ENCODE measurements at regions not wholly inside any gene's neighbourhood (a gene's known extent, or its start where the extent isn't known, plus 50 kb on each side); places are given as distances from the start of the nearest gene placed in this dataset.

GRCh38 chr2:8276026-8276425, 405.8 kb upstream of the ID2 start:
- in situ Hi-C loops (cut with HindIII; ENCODE audit: low sequenced_read_pairs) = no loop called here

DNA sequence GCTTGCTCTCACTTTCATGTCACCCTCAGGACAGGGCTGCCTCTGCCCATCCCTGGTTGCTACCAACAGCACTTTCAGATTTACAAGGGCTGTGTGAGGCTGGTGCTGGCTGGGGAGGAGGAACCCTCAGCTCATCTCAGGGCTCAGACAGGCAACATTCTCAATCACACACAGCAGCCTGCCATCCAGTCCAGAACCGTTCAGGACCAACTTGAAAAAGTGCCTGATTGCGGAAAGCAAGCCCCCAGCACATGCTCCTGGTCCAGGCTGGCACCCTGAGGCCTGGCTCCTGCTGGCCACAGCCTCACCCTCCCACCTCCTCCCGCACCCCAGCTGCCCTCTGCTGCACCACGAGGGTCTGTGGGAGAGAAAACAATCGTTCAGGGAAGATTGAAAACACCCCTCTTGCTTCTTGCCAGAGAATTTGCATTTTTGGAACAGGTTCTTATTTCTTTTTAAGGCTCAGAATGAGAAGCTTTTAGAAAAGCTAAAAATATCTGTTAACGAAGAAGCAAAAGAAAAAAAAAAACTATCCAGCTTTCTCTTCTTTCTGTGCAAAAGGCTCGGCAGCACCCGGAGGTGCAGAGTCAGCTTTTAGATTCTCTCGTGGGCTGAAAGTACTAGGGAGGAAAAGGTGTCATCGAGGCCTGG, 403.8 kb upstream of the ID2 start:
- in situ Hi-C loops (cut with HindIII; ENCODE audit: low sequenced_read_pairs) = no loop called here

GRCh38 chr2:8278709-8279354, 403.0 kb upstream of the ID2 start:
- in situ Hi-C loops (cut with HindIII; ENCODE audit: low sequenced_read_pairs) = no loop called here

DNA sequence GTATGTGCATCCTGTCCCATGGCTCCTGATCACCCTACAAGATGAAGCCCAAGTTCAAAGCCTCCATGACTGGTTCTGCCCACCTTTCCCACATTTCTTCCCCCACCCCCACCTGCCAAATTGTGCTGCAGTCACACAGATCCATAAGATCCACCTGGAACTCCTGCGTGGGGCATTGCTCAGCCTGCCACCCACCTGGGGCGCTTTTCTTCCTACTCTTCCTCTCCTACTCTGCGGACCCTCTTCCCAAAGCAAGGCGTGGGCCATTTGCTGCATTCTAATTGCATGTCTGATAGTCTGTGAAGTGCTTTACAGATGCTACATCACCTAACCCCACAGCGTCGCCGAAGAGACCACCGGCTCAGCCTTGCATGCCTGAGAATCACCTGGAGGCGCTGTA, 402.4 kb upstream of the ID2 start:
- in situ Hi-C loops (cut with HindIII; ENCODE audit: low sequenced_read_pairs) = no loop called here

- in situ Hi-C loops (cut with HindIII; ENCODE audit: low sequenced_read_pairs) = no loop called here
These were observed 400.6 kb upstream of the ID2 start for GRCh38 chr2:8281234-8281633.

DNA sequence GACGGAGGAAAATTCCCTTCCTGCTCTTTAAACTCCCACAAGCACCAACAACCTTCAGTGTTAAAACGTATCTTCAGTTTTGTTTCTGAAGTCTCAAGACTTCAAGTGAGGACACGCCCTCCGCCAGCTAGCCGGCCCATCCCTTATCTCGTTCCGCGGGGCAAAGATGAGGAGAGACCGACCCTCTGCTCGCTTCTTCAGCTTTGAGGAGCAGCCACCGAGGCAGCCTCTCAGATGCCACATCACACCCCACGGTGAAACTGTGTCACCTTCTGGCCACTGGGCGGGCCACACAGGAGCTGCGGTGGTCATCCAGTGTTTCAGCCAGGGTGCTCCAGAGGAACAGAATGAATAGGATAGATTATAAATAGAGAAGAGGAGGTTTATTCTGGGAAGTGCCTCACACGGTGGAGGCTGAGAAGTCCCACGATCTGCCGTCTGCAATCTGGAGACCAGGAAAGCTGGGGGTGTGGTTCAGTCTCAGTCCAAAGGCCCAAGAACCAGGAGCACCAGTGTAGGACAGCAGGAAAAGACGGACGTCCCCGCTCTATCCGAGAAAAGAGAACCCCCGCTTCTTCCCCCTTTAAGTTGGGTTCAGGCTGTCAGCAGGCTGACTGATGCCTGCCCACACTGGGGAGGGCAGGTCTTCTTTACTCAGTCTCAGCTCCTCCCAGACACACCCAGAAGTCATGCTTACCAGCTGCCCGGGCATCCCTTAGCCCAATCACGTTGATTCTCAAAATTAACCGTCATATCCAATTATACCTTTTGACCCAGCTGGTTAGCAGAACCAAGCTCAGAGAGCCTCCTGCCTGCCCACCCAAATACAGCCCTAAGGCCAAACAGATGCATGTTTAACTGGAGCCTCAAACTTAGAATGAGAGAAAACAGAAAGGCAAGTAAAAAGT, 399.7 kb upstream of the ID2 start:
- in situ Hi-C loops (cut with HindIII; ENCODE audit: low sequenced_read_pairs) = no loop called here

GRCh38 chr2:8282858-8283252, 399.0 kb upstream of the ID2 start:
- in situ Hi-C loops (cut with HindIII; ENCODE audit: low sequenced_read_pairs) = no loop called here

DNA sequence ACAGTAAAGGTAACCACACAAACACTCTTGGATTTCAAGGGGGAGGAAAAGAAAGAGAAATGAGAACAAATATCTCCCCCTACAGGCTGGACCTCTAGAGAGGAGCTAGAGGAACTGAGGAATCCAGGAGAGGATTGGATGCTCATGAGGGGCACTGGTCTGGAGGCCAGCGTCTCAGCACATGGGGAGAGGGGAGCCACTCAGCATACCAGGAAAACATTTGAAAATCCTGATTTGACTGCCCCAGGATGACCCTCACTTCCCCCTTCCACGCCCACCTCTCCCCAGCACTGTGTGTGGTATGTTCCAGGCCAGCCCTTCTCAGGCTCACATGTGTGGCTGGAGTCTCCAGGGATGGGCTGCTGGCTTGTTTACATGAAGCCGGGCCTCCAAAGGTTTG, 396.8 kb upstream of the ID2 start:
- in situ Hi-C loops (cut with HindIII; ENCODE audit: low sequenced_read_pairs) = no loop called here

- in situ Hi-C loops (cut with HindIII; ENCODE audit: low sequenced_read_pairs) = no loop called here
These were observed 396.0 kb upstream of the ID2 start for GRCh38 chr2:8285898-8286297.

GRCh38 chr2:8288206-8288605, 393.6 kb upstream of the ID2 start:
- in situ Hi-C loops (cut with HindIII; ENCODE audit: low sequenced_read_pairs) = no loop called here

GRCh38 chr2:8289111-8289510, 392.7 kb upstream of the ID2 start:
- in situ Hi-C loops (cut with HindIII; ENCODE audit: low sequenced_read_pairs) = no loop called here

DNA sequence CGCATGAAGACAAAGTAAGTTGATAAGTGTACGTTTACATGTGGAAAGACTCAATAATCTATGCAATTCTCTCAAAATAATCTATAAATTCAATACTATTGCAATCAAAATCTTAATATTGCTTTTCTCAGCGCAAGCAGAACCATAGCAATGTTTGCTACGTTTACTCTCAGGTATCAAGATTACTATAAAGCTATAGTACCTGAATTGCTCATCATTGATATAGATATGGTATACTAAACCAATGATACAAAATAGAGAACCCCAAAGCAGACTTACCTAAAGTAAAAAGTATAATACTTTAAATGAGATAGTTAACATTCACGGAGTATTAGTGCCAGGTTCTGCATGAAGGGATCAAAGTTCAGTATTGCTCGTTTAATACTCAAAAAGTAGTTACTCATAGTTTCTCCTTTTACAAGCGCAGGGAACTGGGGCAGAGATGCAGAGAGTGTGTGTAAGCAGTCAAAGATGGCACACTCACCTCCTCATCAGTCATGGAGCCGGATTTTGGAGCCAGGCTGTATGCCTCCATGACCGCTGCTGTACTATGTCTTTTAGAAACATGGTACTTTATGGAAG, 391.0 kb upstream of the ID2 start:
- in situ Hi-C loops (cut with HindIII; ENCODE audit: low sequenced_read_pairs) = no loop called here

- in situ Hi-C loops (cut with HindIII; ENCODE audit: low sequenced_read_pairs) = no loop called here
These were observed 385.6 kb upstream of the ID2 start for GRCh38 chr2:8296306-8296705.

DNA sequence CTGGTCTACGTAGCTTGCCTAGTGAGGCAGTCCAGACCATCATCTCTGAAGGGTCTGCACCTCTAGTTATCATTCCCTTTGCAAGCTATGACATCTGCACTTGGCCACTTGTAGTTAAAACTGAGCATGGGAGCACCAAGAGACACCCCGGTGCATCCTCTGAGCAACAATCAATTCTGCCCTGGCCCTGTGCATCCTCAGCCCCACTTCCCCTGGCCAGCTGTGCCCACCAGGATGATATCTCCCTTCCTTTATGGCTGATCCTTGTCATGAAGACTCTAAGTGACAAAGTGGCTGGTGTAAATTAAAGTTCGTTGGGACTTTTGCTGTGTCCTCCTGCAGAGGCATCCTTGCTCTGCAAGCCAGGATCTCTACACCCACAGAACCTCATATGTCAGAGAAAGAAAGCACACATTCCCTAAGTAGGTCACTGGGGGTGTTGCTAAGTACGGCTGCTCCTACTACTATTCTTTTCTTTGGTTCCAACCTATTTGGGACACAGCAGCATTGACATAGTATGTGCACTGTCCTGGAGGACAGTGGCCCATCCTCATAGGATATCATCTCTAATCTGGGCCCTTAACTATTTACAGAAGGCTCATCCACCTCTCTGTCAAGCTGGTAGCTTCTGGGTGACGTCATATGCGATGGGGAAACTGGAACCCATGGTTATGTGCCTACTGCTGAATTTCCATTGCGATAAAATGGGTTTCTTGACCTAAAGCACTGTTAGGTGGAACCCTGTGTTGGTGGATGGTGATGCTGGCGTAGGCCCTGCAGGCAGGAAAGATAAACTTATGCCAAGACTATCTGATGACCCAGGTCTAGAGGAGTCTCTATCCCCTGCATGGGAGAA, 384.3 kb upstream of the ID2 start:
- in situ Hi-C loops (cut with HindIII; ENCODE audit: low sequenced_read_pairs) = no loop called here

GRCh38 chr2:8298783-8299182, 383.1 kb upstream of the ID2 start:
- in situ Hi-C loops (cut with HindIII; ENCODE audit: low sequenced_read_pairs) = no loop called here

- in situ Hi-C loops (cut with HindIII; ENCODE audit: low sequenced_read_pairs) = no loop called here
These were observed 381.6 kb upstream of the ID2 start for GRCh38 chr2:8300216-8300615.

DNA sequence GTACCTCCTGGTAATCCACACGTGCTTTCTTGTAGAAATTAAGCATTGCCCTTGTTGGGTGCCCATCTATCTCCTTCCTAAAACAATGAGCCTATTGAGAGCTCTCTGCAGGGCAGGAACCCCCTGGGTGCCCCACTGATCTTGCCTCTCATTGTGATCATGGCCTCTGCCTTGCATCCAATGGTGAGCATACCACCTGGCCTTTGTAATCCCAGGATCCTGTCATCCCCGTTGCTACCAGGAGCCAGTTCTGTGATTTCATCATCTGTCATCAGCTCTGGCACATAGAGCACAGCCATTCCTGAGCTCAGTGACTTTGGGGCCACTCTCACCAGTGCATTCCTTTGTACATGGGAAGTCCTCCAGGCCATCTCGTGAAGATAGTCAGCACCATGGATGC, 381.0 kb upstream of the ID2 start:
- in situ Hi-C loops (cut with HindIII; ENCODE audit: low sequenced_read_pairs) = no loop called here

- in situ Hi-C loops (cut with HindIII; ENCODE audit: low sequenced_read_pairs) = no loop called here
These were observed 378.5 kb upstream of the ID2 start for GRCh38 chr2:8303322-8303832.

DNA sequence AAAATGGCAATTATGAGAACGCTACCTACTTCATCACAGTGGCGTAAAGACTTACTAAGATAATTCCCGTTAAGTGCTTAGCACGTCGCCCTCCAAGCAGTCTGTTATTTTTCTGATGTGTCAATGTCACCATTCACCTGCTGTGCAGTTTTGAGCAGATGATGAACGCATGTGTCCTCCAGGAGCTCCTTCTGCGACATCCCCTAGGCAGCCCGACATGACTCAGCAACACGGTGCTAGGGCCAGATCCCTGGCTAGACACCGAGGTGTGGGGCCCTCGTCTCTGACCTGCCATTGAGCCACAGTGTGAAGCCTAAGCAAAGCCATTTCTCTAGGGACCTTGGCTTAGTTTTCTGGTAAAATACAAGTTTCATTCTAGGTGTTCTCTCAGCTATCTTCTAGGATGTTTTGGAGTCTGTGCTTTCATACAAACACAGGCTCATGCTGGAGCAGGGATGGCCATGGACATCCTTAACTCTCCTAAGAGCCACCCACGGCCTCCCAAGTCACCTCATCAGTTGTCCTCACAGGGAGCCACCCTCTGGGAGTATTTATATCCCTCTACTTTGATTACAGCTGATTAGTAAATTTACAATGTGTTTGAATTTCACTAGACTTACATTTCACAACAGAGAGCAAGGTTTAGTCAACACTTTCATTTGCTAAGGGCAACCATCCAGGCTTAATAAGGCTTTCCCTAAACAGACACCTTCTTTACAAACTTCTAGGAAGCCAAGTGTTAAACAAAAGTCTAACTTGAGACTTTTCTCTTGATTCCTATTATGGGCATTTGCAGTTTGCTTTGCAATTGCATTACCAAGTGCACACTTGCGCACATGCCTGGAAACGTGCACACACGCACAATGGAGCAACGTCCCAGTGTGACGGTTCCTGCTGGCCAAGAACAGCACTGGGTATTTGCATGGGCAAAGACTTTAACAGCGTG, 376.8 kb upstream of the ID2 start:
- in situ Hi-C loops (cut with HindIII; ENCODE audit: low sequenced_read_pairs) = no loop called here
